ENCODE measurements at regions not wholly inside any gene's neighbourhood (a gene's known extent, or its start where the extent isn't known, plus 50 kb on each side); places are given as distances from the start of the nearest gene placed in this dataset.

DNA sequence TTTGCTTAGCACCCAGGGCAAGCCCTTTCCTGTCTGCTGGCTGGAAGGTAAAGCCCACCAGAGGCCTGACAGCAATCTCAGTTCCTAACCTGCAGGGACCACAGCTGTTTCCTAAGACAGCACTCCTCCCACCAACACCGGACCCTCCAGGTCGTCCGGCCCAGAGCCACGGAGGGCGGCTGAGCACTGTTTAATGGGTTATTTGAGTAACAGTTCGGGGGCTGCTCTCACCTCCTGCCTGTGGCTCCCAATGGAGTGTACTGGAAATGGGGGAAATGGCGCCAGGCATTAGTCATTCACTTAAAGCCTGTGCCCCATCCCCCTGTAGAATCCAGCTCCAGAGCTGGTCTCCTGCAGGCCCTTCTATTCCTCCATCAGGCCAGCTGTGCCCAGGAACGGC lies 81.6 kb upstream of the ADRA2C start:
- ATAC-seq: no peak
- TF ChIP-seq TOX (CRISPR knock-in tag; IDR thresholded peaks at IDR 0.05; ENCODE audit: borderline replicate concordance): no peak

DNA sequence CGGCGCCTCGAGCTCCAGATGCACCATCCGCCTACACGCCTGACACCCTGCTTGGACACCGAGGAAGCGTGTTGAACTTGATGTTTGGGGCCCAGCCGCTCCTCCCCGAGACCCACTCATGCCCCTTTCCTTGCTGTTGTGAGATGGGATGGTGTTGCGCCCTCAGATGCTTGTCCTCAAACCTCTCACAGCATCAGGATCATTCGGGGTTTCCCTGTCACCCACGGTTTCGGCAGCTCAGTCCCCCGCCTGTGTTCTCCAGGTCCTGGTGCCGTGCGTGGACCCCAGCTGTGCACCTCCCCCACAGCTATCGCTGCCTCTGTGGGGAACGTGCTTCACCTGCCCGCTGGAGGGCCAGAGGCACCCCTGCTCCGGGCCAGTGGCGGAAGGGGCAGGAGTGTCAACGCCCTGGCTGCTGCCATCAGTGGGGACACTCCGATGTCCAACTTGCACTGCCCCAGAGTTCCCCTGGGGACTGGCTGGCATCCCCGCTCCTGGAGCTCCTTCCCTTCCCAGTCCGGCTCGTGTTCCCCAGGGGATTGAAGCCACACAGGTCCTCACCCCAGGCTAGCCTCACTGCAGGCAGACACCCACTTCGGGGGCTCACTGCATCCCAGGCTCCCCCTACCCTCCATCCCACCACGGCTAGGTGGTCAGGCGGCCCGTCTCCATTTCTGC lies 82.3 kb upstream of the ADRA2C start:
- ATAC-seq: no peak
- no peak for TF ChIP-seq ZNF70 (CRISPR knock-in tag; IDR thresholded peaks at IDR 0.05)
- no peak for TF ChIP-seq RARB (CRISPR knock-in tag; IDR thresholded peaks at IDR 0.05)
- no peak for TF ChIP-seq ZNF8 (CRISPR knock-in tag; IDR thresholded peaks at IDR 0.05)
- TF ChIP-seq ZFP3 (CRISPR knock-in tag; IDR thresholded peaks at IDR 0.05): no peak
- no peak for TF ChIP-seq ISL1 (CRISPR knock-in tag; IDR thresholded peaks at IDR 0.05)
- TF ChIP-seq, protein P1, sequence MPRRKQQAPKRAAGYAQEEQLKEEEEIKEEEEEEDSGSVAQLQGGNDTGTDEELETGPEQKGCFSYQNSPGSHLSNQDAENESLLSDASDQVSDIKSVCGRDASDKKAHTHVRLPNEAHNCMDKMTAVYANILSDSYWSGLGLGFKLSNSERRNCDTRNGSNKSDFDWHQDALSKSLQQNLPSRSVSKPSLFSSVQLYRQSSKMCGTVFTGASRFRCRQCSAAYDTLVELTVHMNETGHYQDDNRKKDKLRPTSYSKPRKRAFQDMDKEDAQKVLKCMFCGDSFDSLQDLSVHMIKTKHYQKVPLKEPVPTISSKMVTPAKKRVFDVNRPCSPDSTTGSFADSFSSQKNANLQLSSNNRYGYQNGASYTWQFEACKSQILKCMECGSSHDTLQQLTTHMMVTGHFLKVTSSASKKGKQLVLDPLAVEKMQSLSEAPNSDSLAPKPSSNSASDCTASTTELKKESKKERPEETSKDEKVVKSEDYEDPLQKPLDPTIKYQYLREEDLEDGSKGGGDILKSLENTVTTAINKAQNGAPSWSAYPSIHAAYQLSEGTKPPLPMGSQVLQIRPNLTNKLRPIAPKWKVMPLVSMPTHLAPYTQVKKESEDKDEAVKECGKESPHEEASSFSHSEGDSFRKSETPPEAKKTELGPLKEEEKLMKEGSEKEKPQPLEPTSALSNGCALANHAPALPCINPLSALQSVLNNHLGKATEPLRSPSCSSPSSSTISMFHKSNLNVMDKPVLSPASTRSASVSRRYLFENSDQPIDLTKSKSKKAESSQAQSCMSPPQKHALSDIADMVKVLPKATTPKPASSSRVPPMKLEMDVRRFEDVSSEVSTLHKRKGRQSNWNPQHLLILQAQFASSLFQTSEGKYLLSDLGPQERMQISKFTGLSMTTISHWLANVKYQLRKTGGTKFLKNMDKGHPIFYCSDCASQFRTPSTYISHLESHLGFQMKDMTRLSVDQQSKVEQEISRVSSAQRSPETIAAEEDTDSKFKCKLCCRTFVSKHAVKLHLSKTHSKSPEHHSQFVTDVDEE (CRISPR knock-in tag; IDR thresholded peaks at IDR 0.05): no peak
- TF ChIP-seq CSDC2 (CRISPR knock-in tag; IDR thresholded peaks at IDR 0.05): no peak
- no peak for TF ChIP-seq ZC3H10 (CRISPR knock-in tag; IDR thresholded peaks at IDR 0.05)
- no peak for TF ChIP-seq OSR1 (CRISPR knock-in tag; IDR thresholded peaks at IDR 0.05)
- no peak for TF ChIP-seq SNAI2 (CRISPR knock-in tag; IDR thresholded peaks at IDR 0.05)
- TF ChIP-seq, protein P2, sequence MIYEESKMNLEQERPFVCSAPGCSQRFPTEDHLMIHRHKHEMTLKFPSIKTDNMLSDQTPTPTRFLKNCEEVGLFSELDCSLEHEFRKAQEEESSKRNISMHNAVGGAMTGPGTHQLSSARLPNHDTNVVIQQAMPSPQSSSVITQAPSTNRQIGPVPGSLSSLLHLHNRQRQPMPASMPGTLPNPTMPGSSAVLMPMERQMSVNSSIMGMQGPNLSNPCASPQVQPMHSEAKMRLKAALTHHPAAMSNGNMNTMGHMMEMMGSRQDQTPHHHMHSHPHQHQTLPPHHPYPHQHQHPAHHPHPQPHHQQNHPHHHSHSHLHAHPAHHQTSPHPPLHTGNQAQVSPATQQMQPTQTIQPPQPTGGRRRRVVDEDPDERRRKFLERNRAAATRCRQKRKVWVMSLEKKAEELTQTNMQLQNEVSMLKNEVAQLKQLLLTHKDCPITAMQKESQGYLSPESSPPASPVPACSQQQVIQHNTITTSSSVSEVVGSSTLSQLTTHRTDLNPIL (CRISPR knock-in tag; IDR thresholded peaks at IDR 0.05; ENCODE audit: low read depth): no peak

DNA sequence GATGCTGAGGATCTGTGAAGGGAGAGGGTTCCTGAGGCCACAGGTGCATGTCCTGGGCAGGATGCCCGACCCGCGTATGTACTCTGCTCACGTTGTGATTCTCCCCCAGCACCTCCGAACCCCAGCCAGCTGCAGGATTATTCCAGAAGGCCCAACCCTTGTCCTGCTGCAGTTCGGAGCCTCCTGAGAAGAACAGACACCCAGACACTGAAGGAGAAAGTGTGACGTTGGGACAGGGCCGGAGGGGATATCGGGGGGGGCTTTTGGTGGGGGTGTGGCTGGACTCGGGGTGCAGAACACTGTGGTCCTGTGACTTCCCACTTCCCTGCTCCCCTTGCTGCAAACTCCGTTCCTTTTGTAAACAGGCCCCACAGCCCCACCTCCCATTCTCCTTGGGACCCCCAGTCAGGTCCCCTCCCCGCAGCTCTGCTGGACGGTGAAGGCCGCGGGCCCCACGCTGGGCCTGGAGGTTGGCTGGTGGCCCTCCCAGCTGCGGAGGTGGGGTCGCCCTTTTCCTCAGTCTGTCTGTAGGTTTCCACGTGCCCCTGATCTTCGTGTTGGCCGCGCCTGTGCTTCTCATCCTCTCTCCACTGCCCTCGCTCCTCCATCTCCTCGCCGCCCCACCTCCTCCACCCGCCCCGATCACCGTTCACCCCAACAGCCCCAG lies 83.0 kb upstream of the ADRA2C start:
- TF ChIP-seq ZC3H10 (CRISPR knock-in tag; IDR thresholded peaks at IDR 0.05) (no peak), CSDC2 (CRISPR knock-in tag; IDR thresholded peaks at IDR 0.05) (no peak), RARB (CRISPR knock-in tag; IDR thresholded peaks at IDR 0.05) (no peak), ISL1 (CRISPR knock-in tag; IDR thresholded peaks at IDR 0.05) (no peak), SNAI2 (CRISPR knock-in tag; IDR thresholded peaks at IDR 0.05) (no peak), BACH2 (CRISPR knock-in tag; IDR thresholded peaks at IDR 0.05; ENCODE audit: borderline replicate concordance) (no peak), TOX (CRISPR knock-in tag; IDR thresholded peaks at IDR 0.05; ENCODE audit: borderline replicate concordance) (no peak), ZNF8 (CRISPR knock-in tag; IDR thresholded peaks at IDR 0.05) (no peak), OSR1 (CRISPR knock-in tag; IDR thresholded peaks at IDR 0.05) (no peak), ARNTL (CRISPR knock-in tag; IDR thresholded peaks at IDR 0.05; ENCODE audit: borderline replicate concordance, low read depth) (no peak), GLIS3 (CRISPR knock-in tag; IDR thresholded peaks at IDR 0.05) (no peak), ZNF565 (CRISPR knock-in tag; conservative IDR thresholded peaks at IDR 0.05; ENCODE audit: low read depth) (no peak), ZNF70 (CRISPR knock-in tag; IDR thresholded peaks at IDR 0.05) (no peak), PPARA (CRISPR knock-in tag; IDR thresholded peaks at IDR 0.05; ENCODE audit: borderline replicate concordance) (no peak)
- TF ChIP-seq, protein P3, sequence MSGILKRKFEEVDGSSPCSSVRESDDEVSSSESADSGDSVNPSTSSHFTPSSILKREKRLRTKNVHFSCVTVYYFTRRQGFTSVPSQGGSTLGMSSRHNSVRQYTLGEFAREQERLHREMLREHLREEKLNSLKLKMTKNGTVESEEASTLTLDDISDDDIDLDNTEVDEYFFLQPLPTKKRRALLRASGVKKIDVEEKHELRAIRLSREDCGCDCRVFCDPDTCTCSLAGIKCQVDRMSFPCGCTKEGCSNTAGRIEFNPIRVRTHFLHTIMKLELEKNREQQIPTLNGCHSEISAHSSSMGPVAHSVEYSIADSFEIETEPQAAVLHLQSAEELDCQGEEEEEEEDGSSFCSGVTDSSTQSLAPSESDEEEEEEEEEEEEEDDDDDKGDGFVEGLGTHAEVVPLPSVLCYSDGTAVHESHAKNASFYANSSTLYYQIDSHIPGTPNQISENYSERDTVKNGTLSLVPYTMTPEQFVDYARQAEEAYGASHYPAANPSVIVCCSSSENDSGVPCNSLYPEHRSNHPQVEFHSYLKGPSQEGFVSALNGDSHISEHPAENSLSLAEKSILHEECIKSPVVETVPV (CRISPR knock-in tag; IDR thresholded peaks at IDR 0.05): no peak
- TF ChIP-seq, protein P4, sequence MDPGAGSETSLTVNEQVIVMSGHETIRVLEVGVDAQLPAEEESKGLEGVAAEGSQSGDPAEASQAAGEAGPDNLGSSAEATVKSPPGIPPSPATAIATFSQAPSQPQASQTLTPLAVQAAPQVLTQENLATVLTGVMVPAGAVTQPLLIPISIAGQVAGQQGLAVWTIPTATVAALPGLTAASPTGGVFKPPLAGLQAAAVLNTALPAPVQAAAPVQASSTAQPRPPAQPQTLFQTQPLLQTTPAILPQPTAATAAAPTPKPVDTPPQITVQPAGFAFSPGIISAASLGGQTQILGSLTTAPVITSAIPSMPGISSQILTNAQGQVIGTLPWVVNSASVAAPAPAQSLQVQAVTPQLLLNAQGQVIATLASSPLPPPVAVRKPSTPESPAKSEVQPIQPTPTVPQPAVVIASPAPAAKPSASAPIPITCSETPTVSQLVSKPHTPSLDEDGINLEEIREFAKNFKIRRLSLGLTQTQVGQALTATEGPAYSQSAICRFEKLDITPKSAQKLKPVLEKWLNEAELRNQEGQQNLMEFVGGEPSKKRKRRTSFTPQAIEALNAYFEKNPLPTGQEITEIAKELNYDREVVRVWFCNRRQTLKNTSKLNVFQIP (CRISPR knock-in tag; IDR thresholded peaks at IDR 0.05; ENCODE audit: borderline replicate concordance, low read depth): no peak
- TF ChIP-seq, protein P5, sequence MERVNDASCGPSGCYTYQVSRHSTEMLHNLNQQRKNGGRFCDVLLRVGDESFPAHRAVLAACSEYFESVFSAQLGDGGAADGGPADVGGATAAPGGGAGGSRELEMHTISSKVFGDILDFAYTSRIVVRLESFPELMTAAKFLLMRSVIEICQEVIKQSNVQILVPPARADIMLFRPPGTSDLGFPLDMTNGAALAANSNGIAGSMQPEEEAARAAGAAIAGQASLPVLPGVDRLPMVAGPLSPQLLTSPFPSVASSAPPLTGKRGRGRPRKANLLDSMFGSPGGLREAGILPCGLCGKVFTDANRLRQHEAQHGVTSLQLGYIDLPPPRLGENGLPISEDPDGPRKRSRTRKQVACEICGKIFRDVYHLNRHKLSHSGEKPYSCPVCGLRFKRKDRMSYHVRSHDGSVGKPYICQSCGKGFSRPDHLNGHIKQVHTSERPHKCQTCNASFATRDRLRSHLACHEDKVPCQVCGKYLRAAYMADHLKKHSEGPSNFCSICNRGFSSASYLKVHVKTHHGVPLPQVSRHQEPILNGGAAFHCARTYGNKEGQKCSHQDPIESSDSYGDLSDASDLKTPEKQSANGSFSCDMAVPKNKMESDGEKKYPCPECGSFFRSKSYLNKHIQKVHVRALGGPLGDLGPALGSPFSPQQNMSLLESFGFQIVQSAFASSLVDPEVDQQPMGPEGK (CRISPR knock-in tag; IDR thresholded peaks at IDR 0.05; ENCODE audit: borderline replicate concordance): no peak
- TF ChIP-seq, protein P2 (CRISPR knock-in tag; IDR thresholded peaks at IDR 0.05; ENCODE audit: low read depth): no peak
- no peak for ATAC-seq
